Caco-2 (cell line): ENCODE measurements at regions not wholly inside any gene's neighbourhood (a gene's known extent, or its start where the extent isn't known, plus 50 kb on each side); places are given as distances from the start of the nearest gene placed in this dataset.

ENCODE experiments used
- BruUV-seq: library from RNA; stranded (reverse); fragments of 400-500 nt; replicated peaks from 2 replicates; lab custom pipeline; 2021; lab: Mats Ljungman, UMichigan
- CTCF ChIA-PET: fragments of 300-600 bp; sonication (Branson Sonifier 250); formaldehyde crosslinking; loops from one replicate; lab custom pipeline; 2022; ENCODE audit warnings: antibody characterized with exemption; lab: Charles Lee
- POLR2A ChIA-PET: fragments of 300-600 bp; sonication (Branson Sonifier 250); formaldehyde crosslinking; loops from one replicate; lab custom pipeline; 2022; ENCODE audit warnings: antibody characterized with exemption; lab: Charles Lee
- DNase-seq, 2 experiments: peaks; one replicate each; pipeline versions ENCODE4 v3.0.0 to v3.0.0-alpha.2; 2020 to 2022
- H3K27me3 ChIP-seq: replicated peaks from 2 replicates; pipeline ENCODE4 v1.6.0; 2011; ENCODE audit warnings: low read length; ENCODE audit not compliant: control insufficient read depth, insufficient read depth
- H3K36me3 ChIP-seq: 2 replicates; pipeline ENCODE4 v1.5.1; 2011; ENCODE audit warnings: low read length; ENCODE audit not compliant: control insufficient read depth, insufficient read depth
- H3K4me1 ChIP-seq: fragments of 250-450 bp; sonication (Bioruptor Pico); 2 replicates; pipeline ENCODE4 v1.5.1; 2020; ENCODE audit warnings: mild to moderate bottlenecking
- H3K4me3 ChIP-seq: 2 replicates; pipeline ENCODE4 v1.5.1; 2011; ENCODE audit warnings: low read depth, mild to moderate bottlenecking, control low read depth, low read length
- H3K9me3 ChIP-seq: fragments of 250-450 bp; sonication (Bioruptor Pico); 2 replicates; pipeline ENCODE4 v1.5.1; 2020; ENCODE audit warnings: mild to moderate bottlenecking, moderate library complexity
- H3K27ac Mint-ChIP-seq: one replicate; pipeline ENCODE4 v1.8.0; 2022; ENCODE audit warnings: mixed read lengths; ENCODE audit not compliant: unreplicated experiment
- H3K27me3 Mint-ChIP-seq: one replicate; pipeline ENCODE4 v1.8.0; 2022; ENCODE audit warnings: mixed read lengths; ENCODE audit not compliant: insufficient read depth, unreplicated experiment
- H3K36me3 Mint-ChIP-seq: one replicate; pipeline ENCODE4 v1.8.0; 2022; ENCODE audit warnings: mild to moderate bottlenecking, mixed read lengths; ENCODE audit not compliant: insufficient read depth, unreplicated experiment
- H3K4me1 Mint-ChIP-seq: one replicate; pipeline ENCODE4 v1.8.0; 2022; ENCODE audit warnings: low read depth, mixed read lengths; ENCODE audit not compliant: unreplicated experiment
- H3K4me3 Mint-ChIP-seq: one replicate; pipeline ENCODE4 v1.8.0; 2022; ENCODE audit warnings: mild to moderate bottlenecking, moderate library complexity, mixed read lengths; ENCODE audit not compliant: unreplicated experiment
- H3K9me3 Mint-ChIP-seq: one replicate; pipeline ENCODE4 v1.8.0; 2022; ENCODE audit warnings: mixed read lengths; ENCODE audit not compliant: unreplicated experiment
- intact Hi-C: fragments of 100-400 bp; cut with micrococcal nuclease; formaldehyde crosslinking; loops from one replicate; pipeline ENCODE4 v1.10.0; 2022; ENCODE audit not compliant: unreplicated experiment
- TF ChIP-seq, protein P1 (sequence below), 2 experiments: fragments of 200-600 bp in 1 of 2; IDR thresholded peaks; 1 replicate in 1 of 2; 2 replicates in 1 of 2; pipeline versions ENCODE4 v1.5.1 to v1.8.0; 2011 to 2022; ENCODE audit warnings: antibody characterized with exemption in 1 of 2, control low read depth in 1 of 2, inconsistent platforms in 1 of 2, low read depth in 1 of 2, low read length in 1 of 2, mild to moderate bottlenecking in 1 of 2, moderate library complexity in 1 of 2; ENCODE audit not compliant: insufficient read depth in 1 of 2, severe bottlenecking in 1 of 2, unreplicated experiment in 1 of 2

DNA sequence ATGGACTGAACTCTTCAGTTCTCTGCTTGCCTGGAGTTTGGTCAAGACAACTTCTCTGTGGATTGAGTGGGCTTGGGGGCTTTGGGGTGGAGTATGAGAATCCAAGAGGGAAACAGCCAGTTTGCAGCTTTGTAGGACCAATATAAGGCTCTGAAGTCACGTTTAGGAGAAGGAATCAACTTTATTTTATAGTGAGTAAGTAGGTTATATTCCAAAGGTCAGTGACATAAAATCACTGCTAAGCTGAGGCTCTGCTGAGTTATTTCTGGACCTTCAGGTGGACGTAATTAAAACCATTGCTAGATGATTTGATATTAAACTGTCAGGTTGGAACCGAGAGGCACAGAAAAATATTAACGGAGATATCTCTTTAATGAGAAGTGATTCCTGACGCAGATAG, 514.4 kb downstream of the DMAC1 start:
- Mint-ChIP-seq H3K27me3 (peaks cover 25% of the 10 kb centered on the region), H3K27ac (no peak overlapping the region), H3K36me3 (no peaks in the 10 kb centered on the region), H3K9me3 (peaks cover 9% of the 10 kb centered on the region), H3K4me1 (no peaks in the 10 kb centered on the region), H3K4me3 (no peak overlapping the region)
- no peaks in the 10 kb centered on the region for H3K9me3 ChIP-seq
- intact Hi-C loops, result no loop called here
- CTCF ChIA-PET, result no interaction called here
- H3K4me1 ChIP-seq, result no peaks in the 10 kb centered on the region
- no peaks in the 10 kb centered on the region for H3K36me3 ChIP-seq
- TF ChIP-seq, protein P1, sequence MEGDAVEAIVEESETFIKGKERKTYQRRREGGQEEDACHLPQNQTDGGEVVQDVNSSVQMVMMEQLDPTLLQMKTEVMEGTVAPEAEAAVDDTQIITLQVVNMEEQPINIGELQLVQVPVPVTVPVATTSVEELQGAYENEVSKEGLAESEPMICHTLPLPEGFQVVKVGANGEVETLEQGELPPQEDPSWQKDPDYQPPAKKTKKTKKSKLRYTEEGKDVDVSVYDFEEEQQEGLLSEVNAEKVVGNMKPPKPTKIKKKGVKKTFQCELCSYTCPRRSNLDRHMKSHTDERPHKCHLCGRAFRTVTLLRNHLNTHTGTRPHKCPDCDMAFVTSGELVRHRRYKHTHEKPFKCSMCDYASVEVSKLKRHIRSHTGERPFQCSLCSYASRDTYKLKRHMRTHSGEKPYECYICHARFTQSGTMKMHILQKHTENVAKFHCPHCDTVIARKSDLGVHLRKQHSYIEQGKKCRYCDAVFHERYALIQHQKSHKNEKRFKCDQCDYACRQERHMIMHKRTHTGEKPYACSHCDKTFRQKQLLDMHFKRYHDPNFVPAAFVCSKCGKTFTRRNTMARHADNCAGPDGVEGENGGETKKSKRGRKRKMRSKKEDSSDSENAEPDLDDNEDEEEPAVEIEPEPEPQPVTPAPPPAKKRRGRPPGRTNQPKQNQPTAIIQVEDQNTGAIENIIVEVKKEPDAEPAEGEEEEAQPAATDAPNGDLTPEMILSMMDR (IDR thresholded peaks at IDR 0.05; ENCODE audit: insufficient read depth in 1 of 2, low read depth in 1 of 2, low read length in 1 of 2, severe bottlenecking in 1 of 2, unreplicated experiment in 1 of 2), result no peak
- no TSS peak for BruUV-seq
- POLR2A ChIA-PET, result no interaction called here
- H3K27me3 ChIP-seq, result no peaks in the 10 kb centered on the region
- no peak overlapping the region for H3K4me3 ChIP-seq
- no peak for DNase-seq

DNA sequence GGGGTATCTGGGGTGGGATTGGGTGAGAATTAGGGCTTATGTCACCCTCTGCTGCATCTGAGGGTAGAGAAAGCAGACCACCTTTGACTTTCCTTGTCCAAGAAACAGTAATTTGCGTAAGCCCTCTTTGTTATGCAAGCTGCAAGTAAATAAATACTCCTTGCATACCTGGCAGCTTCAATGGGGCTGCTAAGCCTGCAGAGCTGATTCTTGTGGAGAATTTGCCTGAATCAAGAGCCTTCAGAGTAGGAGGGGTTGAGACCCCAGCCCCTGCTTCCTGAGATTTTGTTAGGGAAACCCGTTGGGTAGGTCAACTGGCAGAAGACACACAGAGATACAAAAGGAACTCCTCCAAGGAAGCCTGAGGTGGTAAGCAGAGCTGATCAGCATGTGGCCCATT, 515.1 kb downstream of the DMAC1 start:
- H3K27ac Mint-ChIP-seq, result no peak overlapping the region
- H3K36me3 Mint-ChIP-seq, result no peaks in the 10 kb centered on the region
- ChIA-PET CTCF (no interaction called here), POLR2A (no interaction called here)
- no peaks in the 10 kb centered on the region for H3K36me3 ChIP-seq
- peaks cover 9% of the 10 kb centered on the region for H3K9me3 Mint-ChIP-seq
- H3K4me1 Mint-ChIP-seq, result no peaks in the 10 kb centered on the region
- TF ChIP-seq, protein P1 (IDR thresholded peaks at IDR 0.05; ENCODE audit: insufficient read depth in 1 of 2, low read depth in 1 of 2, low read length in 1 of 2, severe bottlenecking in 1 of 2, unreplicated experiment in 1 of 2), result no peak
- intact Hi-C loops, result no loop called here
- H3K27me3 Mint-ChIP-seq, result peaks cover 25% of the 10 kb centered on the region
- no peak for DNase-seq
- H3K4me1 ChIP-seq, result no peaks in the 10 kb centered on the region
- H3K27me3 ChIP-seq, result no peaks in the 10 kb centered on the region
- no peaks in the 10 kb centered on the region for H3K9me3 ChIP-seq
- no TSS peak for BruUV-seq
- no peak overlapping the region for H3K4me3 Mint-ChIP-seq
- no peak overlapping the region for H3K4me3 ChIP-seq

DNA sequence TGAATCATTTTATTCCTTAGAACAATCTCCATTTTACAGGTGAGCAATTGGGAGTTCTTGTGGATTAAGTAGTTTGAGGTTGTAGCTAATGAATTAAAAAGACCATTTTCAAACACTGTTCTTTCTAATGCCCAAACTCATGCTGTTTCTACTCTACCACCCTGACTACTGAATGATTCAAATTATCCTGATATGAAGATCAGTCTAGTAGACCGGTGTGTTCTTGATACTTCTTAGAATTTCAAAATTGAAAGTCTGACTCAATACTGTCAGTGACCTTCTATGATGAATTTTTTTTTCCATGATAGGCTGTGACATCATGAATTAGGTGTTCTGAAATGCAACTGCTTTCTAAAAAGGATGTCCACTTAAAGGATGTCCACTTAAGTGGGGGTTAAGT, 515.5 kb downstream of the DMAC1 start:
- H3K36me3 Mint-ChIP-seq, result no peaks in the 10 kb centered on the region
- BruUV-seq, result no TSS peak
- H3K9me3 Mint-ChIP-seq, result peaks cover 9% of the 10 kb centered on the region
- Histone ChIP-seq H3K36me3 (no peaks in the 10 kb centered on the region), H3K27me3 (no peaks in the 10 kb centered on the region), H3K9me3 (no peaks in the 10 kb centered on the region), H3K4me1 (no peaks in the 10 kb centered on the region), H3K4me3 (no peak overlapping the region)
- TF ChIP-seq, protein P1 (IDR thresholded peaks at IDR 0.05; ENCODE audit: insufficient read depth in 1 of 2, low read depth in 1 of 2, low read length in 1 of 2, severe bottlenecking in 1 of 2, unreplicated experiment in 1 of 2), result no peak
- DNase-seq, result no peak
- H3K27ac Mint-ChIP-seq, result no peak overlapping the region
- intact Hi-C loops, result no loop called here
- CTCF ChIA-PET, result no interaction called here
- H3K4me1 Mint-ChIP-seq, result no peaks in the 10 kb centered on the region
- H3K4me3 Mint-ChIP-seq, result no peak overlapping the region
- H3K27me3 Mint-ChIP-seq, result peaks cover 22% of the 10 kb centered on the region
- POLR2A ChIA-PET, result no interaction called here
